H1 (cell line): ENCODE measurements at regions not wholly inside any gene's neighbourhood (a gene's known extent, or its start where the extent isn't known, plus 50 kb on each side); places are given as distances from the start of the nearest gene placed in this dataset.

Source experiments
- BRCA1 ChIP-seq: IDR thresholded peaks from 2 replicates; pipeline ENCODE4 v1.6.1; 2012; ENCODE audit warnings: low read depth, low read length, improper control_type of control experiment
- CREB1 ChIP-seq: IDR thresholded peaks from 2 replicates; pipeline ENCODE4 v1.6.1; 2012; ENCODE audit warnings: inconsistent platforms
- CTCF ChIP-seq, 3 experiments: IDR thresholded peaks; 1 replicate in 2 of 3; 2 replicates in 1 of 3; pipeline versions ENCODE4 v1.5.1 to v1.6.1; 2011; ENCODE audit warnings: low read length in 3 of 3, mild to moderate bottlenecking in 3 of 3, inconsistent platforms in 2 of 3, low read depth in 1 of 3, moderate library complexity in 1 of 3; ENCODE audit not compliant: insufficient read depth in 1 of 3; ENCODE audit errors: control extremely low read depth in 1 of 3
- EP300 ChIP-seq, 2 experiments: IDR thresholded peaks; 1 replicate in 1 of 2; 2 replicates in 1 of 2; pipeline ENCODE4 v1.6.1; 2011 to 2012; ENCODE audit warnings: low read depth in 2 of 2, low read length in 2 of 2, mild to moderate bottlenecking in 2 of 2, borderline replicate concordance in 1 of 2, inconsistent platforms in 1 of 2, moderate library complexity in 1 of 2
- FOSL1 ChIP-seq: IDR thresholded peaks from 2 replicates; pipeline ENCODE4 v1.6.1; 2011; ENCODE audit warnings: mild to moderate bottlenecking, low read depth, low read length, moderate library complexity; ENCODE audit not compliant: insufficient read depth
- HDAC2 ChIP-seq, 2 experiments: fragments of 300-600 bp in 1 of 2; sonication (generic) in 1 of 2; IDR thresholded peaks; 2 replicates each; pipeline ENCODE4 v1.6.1; 2011 to 2012; ENCODE audit warnings: low read depth in 2 of 2, low read length in 2 of 2, mild to moderate bottlenecking in 2 of 2, moderate library complexity in 2 of 2, borderline replicate concordance in 1 of 2, inconsistent platforms in 1 of 2
- POLR2A ChIP-seq, 2 experiments: IDR thresholded peaks; 1 replicate in 1 of 2; 2 replicates in 1 of 2; pipeline ENCODE4 v1.6.1; 2011; ENCODE audit warnings: low read depth in 2 of 2, low read length in 2 of 2, mild to moderate bottlenecking in 2 of 2; ENCODE audit errors: control extremely low read depth in 1 of 2
- SP1 ChIP-seq: IDR thresholded peaks from 2 replicates; pipeline ENCODE4 v1.6.1; 2011; ENCODE audit warnings: low read depth, low read length
- SP2 ChIP-seq: IDR thresholded peaks from 2 replicates; pipeline ENCODE4 v1.6.1; 2012; ENCODE audit warnings: mild to moderate bottlenecking, low read length, inconsistent platforms
- TEAD4 ChIP-seq: IDR thresholded peaks from 2 replicates; pipeline ENCODE4 v1.6.1; 2012; ENCODE audit warnings: low read depth, low read length, inconsistent platforms, mixed read lengths

DNA sequence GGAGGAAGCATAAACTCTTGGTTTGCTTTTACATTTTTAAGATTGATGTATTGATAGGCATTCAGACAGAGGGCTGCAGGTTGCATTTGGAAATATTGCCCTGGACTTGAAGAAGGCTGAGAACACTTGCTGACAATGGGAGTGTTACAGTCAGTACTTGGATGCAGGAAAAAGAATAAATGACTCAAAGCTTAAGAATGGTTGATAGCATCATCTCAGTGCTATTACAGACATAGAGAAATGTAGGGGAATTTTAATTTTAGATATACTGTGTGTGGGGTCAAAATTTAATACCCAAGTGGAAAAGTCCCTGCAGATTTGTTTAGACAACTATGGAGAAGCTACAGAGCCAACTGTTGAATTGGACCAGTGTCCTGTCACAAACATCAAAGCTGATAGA is 101.1 kb downstream of the ISL1 start:
- TF ChIP-seq CTCF (IDR thresholded peaks at IDR 0.05; ENCODE audit: control extremely low read depth in 1 of 3, insufficient read depth in 1 of 3, low read depth in 1 of 3, low read length in 3 of 3) (no peak), TEAD4 (no peak), SP2 (no peak), CREB1 (no peak), BRCA1 (no peak), POLR2A (IDR thresholded peaks at IDR 0.05; ENCODE audit: control extremely low read depth in 1 of 2, low read depth in 2 of 2, low read length in 2 of 2) (no peak), HDAC2 (IDR thresholded peaks at IDR 0.05; ENCODE audit: borderline replicate concordance in 1 of 2, low read depth in 2 of 2, low read length in 2 of 2) (no peak), FOSL1 (no peak), EP300 (IDR thresholded peaks at IDR 0.05; ENCODE audit: borderline replicate concordance in 1 of 2, low read depth in 2 of 2, low read length in 2 of 2) (no peak), SP1 (no peak)
